GM23338 (cell line): ENCODE measurements at regions not wholly inside any gene's neighbourhood (a gene's known extent, or its start where the extent isn't known, plus 50 kb on each side); places are given as distances from the start of the nearest gene placed in this dataset.

Source experiments
- CREB1 ChIP-seq: fragments of 250-450 bp; sonication (Bioruptor Pico); IDR thresholded peaks from 2 replicates; pipeline ENCODE4 v1.5.0; 2020; ENCODE audit warnings: low read depth, mild to moderate bottlenecking, moderate library complexity
- CTCF ChIP-seq, 2 experiments: fragments of 200-600 bp in 1 of 2; sonication (generic) in 1 of 2; conservative IDR thresholded peaks; 2 replicates each; pipeline versions ENCODE4 v1.5.1 to v1.6.1; 2016 to 2017; ENCODE audit warnings: antibody characterized with exemption in 2 of 2, low read depth in 2 of 2, mild to moderate bottlenecking in 2 of 2, moderate library complexity in 1 of 2
- EZH2 ChIP-seq: fragments of 200-600 bp; sonication (generic); IDR thresholded peaks from one replicate; pipeline ENCODE4 v1.8.0; 2017; ENCODE audit warnings: antibody characterized with exemption, mild to moderate bottlenecking, low read depth; ENCODE audit not compliant: unreplicated experiment
- EZH2phosphoT487 ChIP-seq: fragments of 200-600 bp; sonication (generic); IDR thresholded peaks from one replicate; pipeline ENCODE4 v1.8.1; 2018; ENCODE audit warnings: antibody characterized with exemption; ENCODE audit not compliant: unreplicated experiment
- NANOG ChIP-seq: IDR thresholded peaks from 2 replicates; pipeline ENCODE4 v1.6.1; 2016; ENCODE audit warnings: antibody characterized with exemption, borderline replicate concordance
- POLR2AphosphoS5 ChIP-seq: IDR thresholded peaks from 2 replicates; pipeline ENCODE4 v1.6.1; 2016; ENCODE audit warnings: antibody characterized with exemption, low read depth
- REST ChIP-seq: IDR thresholded peaks from one replicate; pipeline ENCODE4 v1.6.1; 2018; ENCODE audit warnings: antibody characterized with exemption; ENCODE audit not compliant: unreplicated experiment
- ZNF114 ChIP-seq: fragments of 250-450 bp; sonication (Bioruptor Pico); IDR thresholded peaks from 2 replicates; pipeline ENCODE4 v1.5.0; 2020; ENCODE audit warnings: mild to moderate bottlenecking, moderate library complexity
- ZNF331 ChIP-seq: fragments of 250-450 bp; sonication (Bioruptor Pico); IDR thresholded peaks from 2 replicates; pipeline ENCODE4 v1.5.0; 2020; ENCODE audit warnings: low read depth, mild to moderate bottlenecking, moderate library complexity

GRCh38 chr20:53741726-53742028 is 148.0 kb upstream of the ZNF217 start:
- TF ChIP-seq POLR2AphosphoS5 = no peak
- TF ChIP-seq CTCF (conservative IDR thresholded peaks at IDR 0.05; ENCODE audit: low read depth in 2 of 2) = no peak
- TF ChIP-seq REST = no peak
- TF ChIP-seq CREB1 = no peak
- no peak for TF ChIP-seq EZH2
- no peak for TF ChIP-seq ZNF114 (CRISPR knock-in tag)
- no peak for TF ChIP-seq EZH2phosphoT487
- TF ChIP-seq NANOG = no peak
- no peak for TF ChIP-seq ZNF331 (CRISPR knock-in tag)
